ENCODE measurements at regions not wholly inside any gene's neighbourhood (a gene's known extent, or its start where the extent isn't known, plus 50 kb on each side); places are given as distances from the start of the nearest gene placed in this dataset.

DNA sequence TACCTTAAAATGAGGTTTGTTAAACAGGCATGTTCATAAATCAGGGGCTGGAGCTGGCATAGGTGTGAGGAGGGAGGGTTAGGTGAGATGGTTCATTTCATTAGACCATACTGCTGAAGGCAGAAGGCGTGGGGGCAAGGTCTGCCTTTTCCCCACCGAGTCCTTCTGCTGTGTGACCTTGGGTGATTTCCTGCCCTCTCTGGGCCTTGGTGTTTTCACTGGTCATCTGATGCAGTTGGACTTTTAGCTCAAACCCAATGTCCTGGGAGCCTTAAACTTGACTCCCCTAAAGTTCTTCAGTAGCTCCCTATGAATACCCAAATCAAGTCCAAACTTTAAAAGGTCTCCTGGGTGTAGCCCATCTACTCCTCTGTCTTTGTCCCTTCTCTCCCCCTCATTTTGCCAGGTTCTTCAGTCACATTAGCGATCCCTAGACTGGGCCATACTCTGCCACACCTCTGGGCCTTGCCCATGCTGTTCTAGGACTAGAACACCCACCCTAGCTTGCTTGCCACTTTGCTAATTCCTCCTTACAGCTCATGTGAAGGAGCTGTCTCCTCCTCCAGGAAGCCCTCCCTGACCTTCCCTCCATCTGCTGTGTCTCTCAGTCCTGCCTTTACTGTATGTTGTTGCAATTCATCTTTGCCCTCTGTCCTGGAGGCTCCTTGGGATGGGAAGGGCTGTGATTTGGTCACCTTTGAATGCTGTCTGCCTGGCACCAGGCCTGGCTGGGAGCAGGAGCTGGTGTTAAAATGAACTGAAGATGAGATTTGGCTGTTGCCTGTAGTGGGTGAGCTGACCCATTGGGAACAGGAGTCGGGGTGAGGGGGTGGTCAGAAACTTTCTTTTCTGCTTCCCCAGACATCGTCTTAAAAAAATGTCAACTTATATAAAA is 85.4 kb upstream of the HS6ST1 start:
- no peak overlapping the region for H3K4me3 ChIP-seq
- no peak overlapping the region for H3K27ac ChIP-seq
- no TSS peak for BruUV-seq (replicated peaks)
- H2AFZ ChIP-seq = no peak overlapping the region
- H4K20me1 ChIP-seq (ENCODE audit: insufficient read depth) = no peaks in the 10 kb centered on the region
- H3K4me2 ChIP-seq = no peak overlapping the region
- intact Hi-C loops (cut with micrococcal nuclease; ENCODE audit: unreplicated experiment) = no loop called here
- H3F3A ChIP-seq (ENCODE audit: insufficient read depth, low read depth) = no peaks in the 10 kb centered on the region
- no peaks in the 10 kb centered on the region for H3K9me3 ChIP-seq (ENCODE audit: insufficient read depth, low read depth)
- TF ChIP-seq EZH2 (IDR thresholded peaks at IDR 0.05; ENCODE audit: low read depth) = no peak
- TF ChIP-seq, protein P1, sequence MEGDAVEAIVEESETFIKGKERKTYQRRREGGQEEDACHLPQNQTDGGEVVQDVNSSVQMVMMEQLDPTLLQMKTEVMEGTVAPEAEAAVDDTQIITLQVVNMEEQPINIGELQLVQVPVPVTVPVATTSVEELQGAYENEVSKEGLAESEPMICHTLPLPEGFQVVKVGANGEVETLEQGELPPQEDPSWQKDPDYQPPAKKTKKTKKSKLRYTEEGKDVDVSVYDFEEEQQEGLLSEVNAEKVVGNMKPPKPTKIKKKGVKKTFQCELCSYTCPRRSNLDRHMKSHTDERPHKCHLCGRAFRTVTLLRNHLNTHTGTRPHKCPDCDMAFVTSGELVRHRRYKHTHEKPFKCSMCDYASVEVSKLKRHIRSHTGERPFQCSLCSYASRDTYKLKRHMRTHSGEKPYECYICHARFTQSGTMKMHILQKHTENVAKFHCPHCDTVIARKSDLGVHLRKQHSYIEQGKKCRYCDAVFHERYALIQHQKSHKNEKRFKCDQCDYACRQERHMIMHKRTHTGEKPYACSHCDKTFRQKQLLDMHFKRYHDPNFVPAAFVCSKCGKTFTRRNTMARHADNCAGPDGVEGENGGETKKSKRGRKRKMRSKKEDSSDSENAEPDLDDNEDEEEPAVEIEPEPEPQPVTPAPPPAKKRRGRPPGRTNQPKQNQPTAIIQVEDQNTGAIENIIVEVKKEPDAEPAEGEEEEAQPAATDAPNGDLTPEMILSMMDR (conservative IDR thresholded peaks at IDR 0.05) = no peak
- H3K9me2 ChIP-seq (ENCODE audit: insufficient read depth) = no peaks in the 10 kb centered on the region
- no peaks in the 10 kb centered on the region for H3K27me3 ChIP-seq (ENCODE audit: insufficient read depth, low read depth)
- H3K36me3 ChIP-seq (ENCODE audit: low read depth) = no peaks in the 10 kb centered on the region
- H3K79me2 ChIP-seq (ENCODE audit: low read depth) = no peaks in the 10 kb centered on the region
- no peaks in the 10 kb centered on the region for H3K4me1 ChIP-seq (replicated peaks; ENCODE audit: insufficient read depth)
- CTCF ChIA-PET = no interaction called here
- no peak for DNase-seq
- POLR2A ChIA-PET (ENCODE audit: unreplicated experiment) = no interaction called here

DNA sequence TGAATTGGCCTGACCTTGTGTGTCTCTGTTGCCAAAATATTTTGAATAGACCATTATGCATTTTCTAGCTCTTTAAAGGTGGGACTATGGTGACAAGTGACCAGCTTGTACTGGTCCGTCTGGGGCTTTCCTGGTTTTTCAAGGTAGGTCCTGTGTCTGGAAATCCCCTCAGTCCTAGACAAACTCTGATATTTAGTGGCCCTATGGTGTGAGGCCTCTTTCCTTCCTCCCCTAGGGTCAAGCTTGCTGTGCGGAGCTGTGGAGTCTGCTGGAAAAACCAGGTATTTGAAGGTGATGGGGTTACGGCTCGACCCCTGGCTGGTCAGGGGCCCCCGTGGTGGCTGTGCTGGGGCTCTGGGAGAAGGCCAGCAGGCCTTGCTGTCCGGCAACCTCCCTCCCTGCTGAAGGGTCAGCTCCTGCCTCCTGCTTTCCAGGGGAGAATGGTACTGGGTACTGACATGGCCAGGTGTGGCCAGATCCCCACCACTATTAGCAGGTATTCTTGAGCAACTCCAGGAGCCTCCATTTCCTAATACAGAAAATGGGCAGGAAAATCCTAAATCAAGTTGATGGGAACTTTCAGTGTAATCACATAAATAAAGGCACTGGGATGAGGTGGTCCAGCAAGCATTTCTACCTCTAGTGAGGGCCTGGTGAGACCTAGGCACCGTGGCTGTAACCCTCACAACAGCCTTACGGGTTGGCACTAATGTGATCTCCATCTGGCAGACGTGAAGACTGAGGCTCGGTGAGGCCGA is 86.2 kb upstream of the HS6ST1 start:
- H3K27me3 ChIP-seq (ENCODE audit: insufficient read depth, low read depth) = no peaks in the 10 kb centered on the region
- no peaks in the 10 kb centered on the region for H3K79me2 ChIP-seq (ENCODE audit: low read depth)
- TF ChIP-seq, protein P1 (conservative IDR thresholded peaks at IDR 0.05) = no peak
- TF ChIP-seq EZH2 (IDR thresholded peaks at IDR 0.05; ENCODE audit: low read depth) = no peak
- no peaks in the 10 kb centered on the region for H3F3A ChIP-seq (ENCODE audit: insufficient read depth, low read depth)
- H2AFZ ChIP-seq = no peak overlapping the region
- no peaks in the 10 kb centered on the region for H3K4me1 ChIP-seq (replicated peaks; ENCODE audit: insufficient read depth)
- no peaks in the 10 kb centered on the region for H3K36me3 ChIP-seq (ENCODE audit: low read depth)
- ChIA-PET POLR2A (ENCODE audit: unreplicated experiment) (interaction anchor here (0.6 kb wide), 1 partner anchor 9 kb away, joined by 5 read pairs; no protein-coding TSS in a partner anchor), CTCF (no interaction called here)
- no TSS peak for BruUV-seq (replicated peaks)
- DNase-seq = no peak
- H3K9me3 ChIP-seq (ENCODE audit: insufficient read depth, low read depth) = no peaks in the 10 kb centered on the region
- H3K4me2 ChIP-seq = no peak overlapping the region
- H3K4me3 ChIP-seq = no peak overlapping the region
- intact Hi-C loops (cut with micrococcal nuclease; ENCODE audit: unreplicated experiment) = no loop called here
- H3K9me2 ChIP-seq (ENCODE audit: insufficient read depth) = no peaks in the 10 kb centered on the region
- no peak overlapping the region for H3K27ac ChIP-seq
- no peaks in the 10 kb centered on the region for H4K20me1 ChIP-seq (ENCODE audit: insufficient read depth)

DNA sequence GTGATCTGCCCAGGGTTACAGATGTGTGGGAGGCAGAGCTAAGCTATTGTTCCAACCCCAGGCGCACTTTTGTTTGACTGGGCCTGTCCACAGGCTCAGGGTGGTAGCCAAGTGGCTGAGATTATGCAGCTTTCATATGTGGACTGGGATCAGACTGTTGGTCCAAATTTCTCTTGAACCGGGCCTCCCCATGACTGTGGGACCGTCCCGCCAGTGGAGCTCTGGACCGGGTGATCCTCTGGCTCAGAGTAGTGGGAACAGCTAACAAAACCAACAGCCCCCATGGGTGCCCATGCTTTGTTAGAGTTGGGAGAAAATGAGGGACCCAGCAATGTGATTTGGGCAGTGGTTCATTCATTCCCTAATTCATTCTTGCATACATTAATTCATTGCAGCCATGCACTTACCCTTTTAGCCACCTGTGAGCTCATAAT is 86.8 kb upstream of the HS6ST1 start:
- no peaks in the 10 kb centered on the region for H3K79me2 ChIP-seq (ENCODE audit: low read depth)
- no peaks in the 10 kb centered on the region for H3K36me3 ChIP-seq (ENCODE audit: low read depth)
- no peak overlapping the region for H3K4me3 ChIP-seq
- no peak for DNase-seq
- no peaks in the 10 kb centered on the region for H4K20me1 ChIP-seq (ENCODE audit: insufficient read depth)
- BruUV-seq (replicated peaks) = no TSS peak
- TF ChIP-seq EZH2 (IDR thresholded peaks at IDR 0.05; ENCODE audit: low read depth) = no peak
- TF ChIP-seq, protein P1 (conservative IDR thresholded peaks at IDR 0.05) = no peak
- no peak overlapping the region for H2AFZ ChIP-seq
- H3K9me3 ChIP-seq (ENCODE audit: insufficient read depth, low read depth) = no peaks in the 10 kb centered on the region
- H3F3A ChIP-seq (ENCODE audit: insufficient read depth, low read depth) = no peaks in the 10 kb centered on the region
- no peaks in the 10 kb centered on the region for H3K4me1 ChIP-seq (replicated peaks; ENCODE audit: insufficient read depth)
- intact Hi-C loops (cut with micrococcal nuclease; ENCODE audit: unreplicated experiment) = no loop called here
- H3K9me2 ChIP-seq (ENCODE audit: insufficient read depth) = no peaks in the 10 kb centered on the region
- no peak overlapping the region for H3K4me2 ChIP-seq
- H3K27ac ChIP-seq = no peak overlapping the region
- POLR2A ChIA-PET (ENCODE audit: unreplicated experiment) = no interaction called here
- CTCF ChIA-PET = no interaction called here
- H3K27me3 ChIP-seq (ENCODE audit: insufficient read depth, low read depth) = no peaks in the 10 kb centered on the region
